A549 (cell line): ENCODE measurements at regions not wholly inside any gene's neighbourhood (a gene's known extent, or its start where the extent isn't known, plus 50 kb on each side); places are given as distances from the start of the nearest gene placed in this dataset.

Source experiments
- ATAC-seq, 2 experiments: fragments of 200-7000 bp in 1 of 2; fragments of >200 bp in 1 of 2; cut with Nextera tagmentation in 1 of 2; cut with Tn5 transposase in 1 of 2; 3 replicates each; pipeline versions ENCODE4 v1.8.0 to v1.9.1; 2018 to 2020; ENCODE audit warnings: mild to moderate bottlenecking in 1 of 2, moderate library complexity in 1 of 2
- CTCF ChIA-PET: fragments of 300-600 bp; sonication (Branson Sonifier 250); formaldehyde crosslinking; extraction: SDS; loops from one replicate; lab custom pipeline; 2021; ENCODE audit warnings: antibody characterized with exemption, inconsistent platforms; lab: Yijun Ruan, JAX
- POLR2A ChIA-PET: fragments of 350-600 bp; formaldehyde crosslinking; extraction: SDS; loops from one replicate; lab custom pipeline; 2021; ENCODE audit warnings: antibody characterized with exemption, inconsistent platforms; lab: Yijun Ruan, JAX
- DNase-seq, 2 experiments: peaks; one replicate each; pipeline versions ENCODE4 v3.0.0 to v3.0.0-alpha.2; 2011 to 2016; ENCODE audit warnings: low read depth in 1 of 2, low spot score in 1 of 2
- FAIRE-seq: peaks from 2 replicates; lab custom pipeline; 2011; peaks lifted over from hg19 to GRCh38; lab: Jason Lieb, UNC
- H3K27ac ChIP-seq, 2 experiments: fragments of >200 bp; sonication (Bioruptor Twin); formaldehyde crosslinking; 3 replicates each; pipeline ENCODE4 v1.5.1; 2016 to 2017
- H3K4me1 ChIP-seq: fragments of >200 bp; sonication (Bioruptor Twin); formaldehyde crosslinking; 3 replicates; pipeline ENCODE4 v1.6.1; 2016
- H3K4me2 ChIP-seq: fragments of >200 bp; sonication (Bioruptor Twin); formaldehyde crosslinking; 3 replicates; pipeline ENCODE4 v1.6.1; 2016
- H3K4me3 ChIP-seq: fragments of >200 bp; sonication (Bioruptor Twin); formaldehyde crosslinking; 3 replicates; pipeline ENCODE4 v1.5.1; 2016
- H3K9me3 ChIP-seq: fragments of >200 bp; sonication (Bioruptor Twin); formaldehyde crosslinking; 3 replicates; pipeline ENCODE4 v1.6.1; 2016
- CHD4 ChIP-seq: fragments of 200-600 bp; sonication (generic); IDR thresholded peaks from 2 replicates; pipeline ENCODE4 v1.6.1; 2016; ENCODE audit warnings: antibody characterized with exemption, mild to moderate bottlenecking, borderline replicate concordance
- EHF ChIP-seq: fragments of 250-450 bp; sonication (Bioruptor Pico); IDR thresholded peaks from 2 replicates; pipeline ENCODE4 v1.5.0; 2020; ENCODE audit warnings: mild to moderate bottlenecking
- HES2 ChIP-seq: fragments of >200 bp; sonication (Bioruptor Twin); formaldehyde crosslinking; IDR thresholded peaks from 2 replicates; pipeline ENCODE4 v1.6.1; 2016
- HOXB13 ChIP-seq: fragments of 250-450 bp; sonication (Bioruptor Pico); IDR thresholded peaks from 2 replicates; pipeline ENCODE4 v1.5.0; 2020; ENCODE audit warnings: low read depth, mild to moderate bottlenecking, moderate library complexity
- KDM1A ChIP-seq: fragments of 200-600 bp; sonication (generic); IDR thresholded peaks from 2 replicates; pipeline ENCODE4 v1.6.1; 2016; ENCODE audit warnings: low read depth, mild to moderate bottlenecking
- MAFK ChIP-seq: fragments of 450-650 bp; IDR thresholded peaks from 2 replicates; pipeline ENCODE4 v1.6.1; 2014; ENCODE audit not compliant: partially characterized antibody
- NPAS2 ChIP-seq: fragments of 250-450 bp; sonication (Bioruptor Pico); IDR thresholded peaks from 2 replicates; pipeline ENCODE4 v1.8.0; 2022; ENCODE audit warnings: mild to moderate bottlenecking, moderate library complexity, borderline replicate concordance
- NR3C1 ChIP-seq: fragments of >200 bp; sonication (Bioruptor Twin); formaldehyde crosslinking; IDR thresholded peaks from 3 replicates; pipeline ENCODE4 v1.6.1; 2017
- PBX3 ChIP-seq: IDR thresholded peaks from 2 replicates; pipeline ENCODE4 v1.6.1; 2012
- POLR2A ChIP-seq: IDR thresholded peaks from 2 replicates; pipeline ENCODE4 v1.6.1; 2012; ENCODE audit warnings: mild to moderate bottlenecking, low read length
- RFX5 ChIP-seq: fragments of 450-650 bp; IDR thresholded peaks from 2 replicates; pipeline ENCODE4 v1.7.1; 2014; ENCODE audit warnings: antibody characterized with exemption, mild to moderate bottlenecking, moderate library complexity
- TFCP2L1 ChIP-seq: fragments of 250-450 bp; sonication (Bioruptor Pico); IDR thresholded peaks from 2 replicates; pipeline ENCODE4 v1.5.0; 2021; ENCODE audit warnings: mild to moderate bottlenecking
- USF2 ChIP-seq: fragments of 450-650 bp; IDR thresholded peaks from 2 replicates; pipeline ENCODE4 v1.6.1; 2014; ENCODE audit warnings: antibody characterized with exemption
- ZFP36 ChIP-seq: fragments of 450-650 bp; IDR thresholded peaks from 2 replicates; pipeline ENCODE4 v1.6.1; 2014; ENCODE audit warnings: borderline replicate concordance; ENCODE audit not compliant: partially characterized antibody
- ZNF302 ChIP-seq: fragments of 250-450 bp; sonication (Bioruptor Pico); IDR thresholded peaks from 2 replicates; pipeline ENCODE4 v1.9.0; 2021; ENCODE audit warnings: inconsistent platforms, mild to moderate bottlenecking, moderate library complexity
- WGBS: methylation state at CpG from one replicate; pipeline ENCODE4 v1.1.6; 2017; ENCODE audit errors: missing lambda C conversion rate; 5-methylcytosine and 5-hydroxymethylcytosine counted together

- Histone ChIP-seq H3K4me2 (no peak overlapping the region), H3K4me1 (no peaks in the 10 kb centered on the region), H3K4me3 (no peak overlapping the region), H3K9me3 (no peaks in the 10 kb centered on the region), H3K27ac (no peak overlapping the region)
- DNase-seq (no peak), FAIRE-seq (no peak), ATAC-seq (no peak)
- CTCF ChIA-PET = interaction anchor here (0.6 to 2.3 kb wide), 15 partner anchors 9 to 1248 kb away, joined by 3 to 10 read pairs (median 6); no protein-coding TSS in a partner anchor
- 67% methylated on average over 5 of the region's 5 CpGs for WGBS
- POLR2A ChIA-PET = interaction anchor here (1.2 kb wide), 1 partner anchor 243 kb away, joined by 4 read pairs; the partner anchor contains the start of gene CAND1
- TF ChIP-seq TFCP2L1 (CRISPR knock-in tag) = no peak
- TF ChIP-seq ZFP36 = no peak
- TF ChIP-seq NPAS2 (CRISPR knock-in tag) = no peak
- TF ChIP-seq RFX5 = no peak
- TF ChIP-seq EHF = no peak
- TF ChIP-seq USF2 = no peak
- no peak for TF ChIP-seq CHD4
- no peak for TF ChIP-seq HES2
Observed at GRCh38 chr12:67026487-67027246, 242.5 kb upstream of the CAND1 start.

GRCh38 chr12:67028529-67028928 is 240.6 kb upstream of the CAND1 start:
- POLR2A ChIA-PET = no interaction called here
- no peak overlapping the region for H3K27ac ChIP-seq
- no peak for DNase-seq
- 28% methylated on average over 2 of the region's 2 CpGs for WGBS
- TF ChIP-seq MAFK = no peak
- TF ChIP-seq, all 56 proteins: peak for 0
- Histone ChIP-seq H3K4me3 (no peak overlapping the region), H3K4me1 (no peaks in the 10 kb centered on the region), H3K9me3 (0 out of 3 replicates have a peak, but pooled peaks cover 6% of the 10 kb centered on the region), H3K4me2 (no peak overlapping the region)
- CTCF ChIA-PET = interaction anchor here (2.2 kb wide), 1 partner anchor 193 kb away, joined by 5 read pairs; no protein-coding TSS in a partner anchor
- ATAC-seq = no peak
- FAIRE-seq = no peak

- peak overlapping the region; percentile 29 for H3K4me2 ChIP-seq
- 0 out of 3 replicates have a peak, but pooled peaks cover 6% of the 10 kb centered on the region for H3K9me3 ChIP-seq
- H3K4me1 ChIP-seq = peaks cover 20% of the 10 kb centered on the region
- no peak overlapping the region for H3K4me3 ChIP-seq
- H3K27ac ChIP-seq = no peak overlapping the region
- peak in 1 of 2 experiments; percentile 29 for DNase-seq
- no peak for TF ChIP-seq HOXB13 (CRISPR knock-in tag)
- TF ChIP-seq EHF = no peak
- no peak for TF ChIP-seq NR3C1
- TF ChIP-seq POLR2A = no peak
- no peak for TF ChIP-seq KDM1A
- TF ChIP-seq PBX3 = no peak
- TF ChIP-seq ZNF302 (CRISPR knock-in tag) = no peak
- ChIA-PET POLR2A (interaction anchor here (0.6 to 1.0 kb wide), 2 partner anchors 234 to 252 kb away, joined by 3 read pairs; no protein-coding TSS in a partner anchor), CTCF (interaction anchor here (1.1 kb wide), 1 partner anchor 9 kb away, joined by 3 read pairs; no protein-coding TSS in a partner anchor)
- no peak for FAIRE-seq
- ATAC-seq = peak; percentile 63 to 68; a peak in 5 of 6 replicates
- 20% methylated on average over 7 of the region's 7 CpGs for WGBS
Observed at GRCh38 chr12:67034110-67034879, 234.9 kb upstream of the CAND1 start.
